HepG2 (cell line): ENCODE measurements at regions not wholly inside any gene's neighbourhood (a gene's known extent, or its start where the extent isn't known, plus 50 kb on each side); places are given as distances from the start of the nearest gene placed in this dataset.
A peak's percentile ranks its signal among the peaks of the same experiment; 100 is the strongest.

ENCODE experiments used
- HHEX ChIP-seq: IDR thresholded peaks from 2 replicates; pipeline ENCODE4 v1.6.1; 2016; ENCODE audit warnings: control low read depth
- MAFF ChIP-seq: IDR thresholded peaks from 2 replicates; pipeline ENCODE4 v1.6.1; 2011; ENCODE audit warnings: low read depth, low read length, improper control_type of control experiment
- MIER2 ChIP-seq: IDR thresholded peaks from 2 replicates; pipeline ENCODE4 v1.6.1; 2016; ENCODE audit warnings: missing biosample characterization, missing genetic modification reagents
- PITX1 ChIP-seq: sonication (generic); formaldehyde crosslinking; IDR thresholded peaks from 2 replicates; pipeline ENCODE4 v1.5.1; 2020; ENCODE audit warnings: mild to moderate bottlenecking, missing genetic modification reagents
- RFX1 ChIP-seq: fragments of 450-650 bp; IDR thresholded peaks from 2 replicates; pipeline ENCODE4 v1.6.1; 2017
- SIX1 ChIP-seq: sonication (generic); formaldehyde crosslinking; IDR thresholded peaks from 2 replicates; pipeline ENCODE4 v1.4.0; 2020; ENCODE audit warnings: missing genetic modification reagents, borderline replicate concordance
- SMC3 ChIP-seq: IDR thresholded peaks from 2 replicates; pipeline ENCODE4 v1.6.1; 2011; ENCODE audit warnings: low read length, improper control_type of control experiment
- TARDBP ChIP-seq: sonication (generic); formaldehyde crosslinking; IDR thresholded peaks from 2 replicates; pipeline ENCODE4 v1.8.0; 2022; ENCODE audit warnings: mild to moderate bottlenecking, missing genetic modification reagents
- ZBTB20 ChIP-seq: sonication (generic); formaldehyde crosslinking; IDR thresholded peaks from 2 replicates; pipeline ENCODE4 v1.8.1; 2023; ENCODE audit warnings: missing genetic modification reagents, low read depth, mild to moderate bottlenecking, borderline replicate concordance
- ZFP1 ChIP-seq: IDR thresholded peaks from 2 replicates; pipeline ENCODE4 v1.6.1; 2016
- ZNF234 ChIP-seq: sonication (generic); formaldehyde crosslinking; conservative IDR thresholded peaks from 2 replicates; pipeline ENCODE4 v1.5.1; 2020; ENCODE audit warnings: mild to moderate bottlenecking, missing genetic modification reagents
- ZSCAN21 ChIP-seq: sonication (generic); formaldehyde crosslinking; IDR thresholded peaks from 2 replicates; pipeline ENCODE4 v1.8.0; 2022; ENCODE audit warnings: mild to moderate bottlenecking, missing genetic modification reagents, moderate library complexity, borderline replicate concordance
- TF ChIP-seq, protein P1 (sequence below): sonication (generic); formaldehyde crosslinking; IDR thresholded peaks from 2 replicates; pipeline ENCODE4 v1.5.0; 2020; ENCODE audit warnings: mild to moderate bottlenecking, missing genetic modification reagents, borderline replicate concordance
- TF ChIP-seq, protein P2 (sequence below): sonication (generic); formaldehyde crosslinking; IDR thresholded peaks from 2 replicates; pipeline ENCODE4 v1.4.0; 2020; ENCODE audit warnings: mild to moderate bottlenecking, missing genetic modification reagents, borderline replicate concordance
- TF ChIP-seq, protein P3 (sequence below): IDR thresholded peaks from 2 replicates; pipeline ENCODE4 v1.6.1; 2016; ENCODE audit warnings: missing genetic modification reagents, missing compliant biosample characterization

DNA sequence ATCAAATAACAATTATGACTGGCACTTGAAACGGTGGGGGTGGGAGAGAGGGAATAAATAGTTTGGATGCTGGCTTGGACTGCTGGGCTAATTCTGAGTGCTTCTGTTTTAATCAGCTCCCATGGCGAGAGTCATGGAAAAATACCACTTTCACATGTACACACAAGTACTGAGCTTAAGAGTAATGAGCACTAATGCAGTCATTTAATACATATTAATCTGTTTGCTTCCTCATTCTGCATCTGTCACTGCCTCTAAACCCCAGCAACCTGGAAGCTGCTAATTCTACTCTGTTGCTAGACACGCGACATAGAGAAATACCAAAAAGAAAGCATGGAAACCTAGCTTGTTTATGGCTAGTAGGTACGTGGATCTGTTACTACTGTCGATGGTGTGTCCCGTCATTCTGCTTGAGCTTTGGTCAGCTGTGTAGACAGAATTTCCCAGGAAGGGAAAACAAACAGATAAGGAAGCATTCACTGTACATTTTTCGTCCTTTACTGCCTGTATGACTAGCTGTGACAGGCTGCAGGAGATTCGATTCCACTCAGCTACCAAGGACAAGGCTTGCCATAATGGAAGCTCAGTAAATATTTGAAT lies 238.8 kb downstream of the BAMBI start (continued):
- TF ChIP-seq MAFF (peak; percentile 31; the same call in 1 of the 2 replicates), MIER2 (peak; percentile 61; the same call in 1 of the 2 replicates), ZFP1 (CRISPR knock-in tag) (0 out of 2 replicates have a peak, but pooled peaks have one; percentile 46), ZSCAN21 (CRISPR knock-in tag) (peak; percentile 57), ZBTB20 (no peak), HHEX (CRISPR knock-in tag) (0 out of 2 replicates have a peak, but pooled peaks have one; percentile 34), SMC3 (peak; percentile 21; the same call in 1 of the 2 replicates), RFX1 (no peak), TARDBP (peak; percentile 57; the same call in 1 of the 2 replicates), SIX1 (CRISPR knock-in tag) (peak; percentile 17; the same call in 1 of the 2 replicates), ZNF234 (no peak), PITX1 (CRISPR knock-in tag) (peak; percentile 59; the same call in 1 of the 2 replicates)
- TF ChIP-seq, protein P1, sequence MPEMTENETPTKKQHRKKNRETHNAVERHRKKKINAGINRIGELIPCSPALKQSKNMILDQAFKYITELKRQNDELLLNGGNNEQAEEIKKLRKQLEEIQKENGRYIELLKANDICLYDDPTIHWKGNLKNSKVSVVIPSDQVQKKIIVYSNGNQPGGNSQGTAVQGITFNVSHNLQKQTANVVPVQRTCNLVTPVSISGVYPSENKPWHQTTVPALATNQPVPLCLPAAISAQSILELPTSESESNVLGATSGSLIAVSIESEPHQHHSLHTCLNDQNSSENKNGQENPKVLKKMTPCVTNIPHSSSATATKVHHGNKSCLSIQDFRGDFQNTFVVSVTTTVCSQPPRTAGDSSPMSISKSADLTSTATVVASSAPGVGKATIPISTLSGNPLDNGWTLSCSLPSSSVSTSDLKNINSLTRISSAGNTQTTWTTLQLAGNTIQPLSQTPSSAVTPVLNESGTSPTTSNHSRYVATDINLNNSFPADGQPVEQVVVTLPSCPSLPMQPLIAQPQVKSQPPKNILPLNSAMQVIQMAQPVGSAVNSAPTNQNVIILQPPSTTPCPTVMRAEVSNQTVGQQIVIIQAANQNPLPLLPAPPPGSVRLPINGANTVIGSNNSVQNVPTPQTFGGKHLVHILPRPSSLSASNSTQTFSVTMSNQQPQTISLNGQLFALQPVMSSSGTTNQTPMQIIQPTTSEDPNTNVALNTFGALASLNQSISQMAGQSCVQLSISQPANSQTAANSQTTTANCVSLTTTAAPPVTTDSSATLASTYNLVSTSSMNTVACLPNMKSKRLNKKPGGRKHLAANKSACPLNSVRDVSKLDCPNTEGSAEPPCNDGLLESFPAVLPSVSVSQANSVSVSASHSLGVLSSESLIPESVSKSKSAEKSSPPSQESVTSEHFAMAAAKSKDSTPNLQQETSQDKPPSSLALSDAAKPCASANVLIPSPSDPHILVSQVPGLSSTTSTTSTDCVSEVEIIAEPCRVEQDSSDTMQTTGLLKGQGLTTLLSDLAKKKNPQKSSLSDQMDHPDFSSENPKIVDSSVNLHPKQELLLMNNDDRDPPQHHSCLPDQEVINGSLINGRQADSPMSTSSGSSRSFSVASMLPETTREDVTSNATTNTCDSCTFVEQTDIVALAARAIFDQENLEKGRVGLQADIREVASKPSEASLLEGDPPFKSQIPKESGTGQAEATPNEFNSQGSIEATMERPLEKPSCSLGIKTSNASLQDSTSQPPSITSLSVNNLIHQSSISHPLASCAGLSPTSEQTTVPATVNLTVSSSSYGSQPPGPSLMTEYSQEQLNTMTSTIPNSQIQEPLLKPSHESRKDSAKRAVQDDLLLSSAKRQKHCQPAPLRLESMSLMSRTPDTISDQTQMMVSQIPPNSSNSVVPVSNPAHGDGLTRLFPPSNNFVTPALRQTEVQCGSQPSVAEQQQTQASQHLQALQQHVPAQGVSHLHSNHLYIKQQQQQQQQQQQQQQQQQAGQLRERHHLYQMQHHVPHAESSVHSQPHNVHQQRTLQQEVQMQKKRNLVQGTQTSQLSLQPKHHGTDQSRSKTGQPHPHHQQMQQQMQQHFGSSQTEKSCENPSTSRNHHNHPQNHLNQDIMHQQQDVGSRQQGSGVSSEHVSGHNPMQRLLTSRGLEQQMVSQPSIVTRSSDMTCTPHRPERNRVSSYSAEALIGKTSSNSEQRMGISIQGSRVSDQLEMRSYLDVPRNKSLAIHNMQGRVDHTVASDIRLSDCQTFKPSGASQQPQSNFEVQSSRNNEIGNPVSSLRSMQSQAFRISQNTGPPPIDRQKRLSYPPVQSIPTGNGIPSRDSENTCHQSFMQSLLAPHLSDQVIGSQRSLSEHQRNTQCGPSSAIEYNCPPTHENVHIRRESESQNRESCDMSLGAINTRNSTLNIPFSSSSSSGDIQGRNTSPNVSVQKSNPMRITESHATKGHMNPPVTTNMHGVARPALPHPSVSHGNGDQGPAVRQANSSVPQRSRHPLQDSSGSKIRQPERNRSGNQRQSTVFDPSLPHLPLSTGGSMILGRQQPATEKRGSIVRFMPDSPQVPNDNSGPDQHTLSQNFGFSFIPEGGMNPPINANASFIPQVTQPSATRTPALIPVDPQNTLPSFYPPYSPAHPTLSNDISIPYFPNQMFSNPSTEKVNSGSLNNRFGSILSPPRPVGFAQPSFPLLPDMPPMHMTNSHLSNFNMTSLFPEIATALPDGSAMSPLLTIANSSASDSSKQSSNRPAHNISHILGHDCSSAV (CRISPR knock-in tag) = no peak
- TF ChIP-seq, protein P2, sequence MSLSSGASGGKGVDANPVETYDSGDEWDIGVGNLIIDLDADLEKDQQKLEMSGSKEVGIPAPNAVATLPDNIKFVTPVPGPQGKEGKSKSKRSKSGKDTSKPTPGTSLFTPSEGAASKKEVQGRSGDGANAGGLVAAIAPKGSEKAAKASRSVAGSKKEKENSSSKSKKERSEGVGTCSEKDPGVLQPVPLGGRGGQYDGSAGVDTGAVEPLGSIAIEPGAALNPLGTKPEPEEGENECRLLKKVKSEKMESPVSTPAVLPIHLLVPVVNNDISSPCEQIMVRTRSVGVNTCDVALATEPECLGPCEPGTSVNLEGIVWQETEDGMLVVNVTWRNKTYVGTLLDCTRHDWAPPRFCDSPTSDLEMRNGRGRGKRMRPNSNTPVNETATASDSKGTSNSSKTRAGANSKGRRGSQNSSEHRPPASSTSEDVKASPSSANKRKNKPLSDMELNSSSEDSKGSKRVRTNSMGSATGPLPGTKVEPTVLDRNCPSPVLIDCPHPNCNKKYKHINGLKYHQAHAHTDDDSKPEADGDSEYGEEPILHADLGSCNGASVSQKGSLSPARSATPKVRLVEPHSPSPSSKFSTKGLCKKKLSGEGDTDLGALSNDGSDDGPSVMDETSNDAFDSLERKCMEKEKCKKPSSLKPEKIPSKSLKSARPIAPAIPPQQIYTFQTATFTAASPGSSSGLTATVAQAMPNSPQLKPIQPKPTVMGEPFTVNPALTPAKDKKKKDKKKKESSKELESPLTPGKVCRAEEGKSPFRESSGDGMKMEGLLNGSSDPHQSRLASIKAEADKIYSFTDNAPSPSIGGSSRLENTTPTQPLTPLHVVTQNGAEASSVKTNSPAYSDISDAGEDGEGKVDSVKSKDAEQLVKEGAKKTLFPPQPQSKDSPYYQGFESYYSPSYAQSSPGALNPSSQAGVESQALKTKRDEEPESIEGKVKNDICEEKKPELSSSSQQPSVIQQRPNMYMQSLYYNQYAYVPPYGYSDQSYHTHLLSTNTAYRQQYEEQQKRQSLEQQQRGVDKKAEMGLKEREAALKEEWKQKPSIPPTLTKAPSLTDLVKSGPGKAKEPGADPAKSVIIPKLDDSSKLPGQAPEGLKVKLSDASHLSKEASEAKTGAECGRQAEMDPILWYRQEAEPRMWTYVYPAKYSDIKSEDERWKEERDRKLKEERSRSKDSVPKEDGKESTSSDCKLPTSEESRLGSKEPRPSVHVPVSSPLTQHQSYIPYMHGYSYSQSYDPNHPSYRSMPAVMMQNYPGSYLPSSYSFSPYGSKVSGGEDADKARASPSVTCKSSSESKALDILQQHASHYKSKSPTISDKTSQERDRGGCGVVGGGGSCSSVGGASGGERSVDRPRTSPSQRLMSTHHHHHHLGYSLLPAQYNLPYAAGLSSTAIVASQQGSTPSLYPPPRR (CRISPR knock-in tag) = peak; percentile 72; the same call in 1 of the 2 replicates
- TF ChIP-seq, protein P3, sequence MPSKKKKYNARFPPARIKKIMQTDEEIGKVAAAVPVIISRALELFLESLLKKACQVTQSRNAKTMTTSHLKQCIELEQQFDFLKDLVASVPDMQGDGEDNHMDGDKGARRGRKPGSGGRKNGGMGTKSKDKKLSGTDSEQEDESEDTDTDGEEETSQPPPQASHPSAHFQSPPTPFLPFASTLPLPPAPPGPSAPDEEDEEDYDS = peak; percentile 20; the same call in 1 of the 2 replicates
